NCI-H774 (cell line): ENCODE measurements at regions not wholly inside any gene's neighbourhood (a gene's known extent, or its start where the extent isn't known, plus 50 kb on each side); places are given as distances from the start of the nearest gene placed in this dataset.

Source experiments
- DNase-seq: peaks from one replicate; lab custom pipeline; 2025; lab: John Stamatoyannopoulos, UW

DNA sequence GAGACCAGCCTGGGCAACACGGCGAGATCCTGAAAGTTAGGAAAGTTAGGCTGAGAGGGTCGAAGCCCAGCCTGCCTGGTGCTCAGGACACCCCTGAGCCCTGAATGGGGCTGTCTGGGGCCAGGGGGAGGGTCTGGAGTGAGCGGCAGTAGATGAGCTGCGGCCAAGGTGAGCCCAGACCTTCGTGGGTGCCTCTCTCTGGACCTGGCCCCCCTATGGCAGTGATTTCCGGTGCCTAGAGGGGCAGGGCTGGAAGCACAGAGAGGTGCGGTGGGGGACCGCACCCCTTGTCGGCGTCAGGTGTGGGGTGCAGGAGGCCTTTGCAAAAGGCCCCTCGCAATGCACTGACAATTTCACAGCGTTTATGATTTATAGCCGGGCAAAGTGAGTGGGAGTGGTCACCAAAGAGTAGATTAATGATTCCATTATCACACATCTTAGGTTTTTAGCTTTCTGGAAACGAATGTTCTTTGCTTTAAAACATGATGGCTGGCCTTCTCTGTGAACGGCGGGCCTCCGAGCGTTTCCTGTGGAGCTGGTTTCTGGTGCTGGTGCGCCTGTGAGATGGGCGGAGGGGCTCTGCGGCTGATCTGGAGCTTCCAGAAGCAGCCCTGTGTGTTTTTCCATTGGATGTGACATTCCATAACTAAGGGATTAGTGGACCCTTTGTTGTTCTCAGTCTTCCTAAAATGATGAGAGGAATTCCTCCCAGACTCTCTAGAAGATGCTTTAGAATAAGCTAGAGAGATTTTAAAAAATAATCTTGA lies 171.0 kb upstream of the ZNF32 start:
- DNase-seq = no peak

DNA sequence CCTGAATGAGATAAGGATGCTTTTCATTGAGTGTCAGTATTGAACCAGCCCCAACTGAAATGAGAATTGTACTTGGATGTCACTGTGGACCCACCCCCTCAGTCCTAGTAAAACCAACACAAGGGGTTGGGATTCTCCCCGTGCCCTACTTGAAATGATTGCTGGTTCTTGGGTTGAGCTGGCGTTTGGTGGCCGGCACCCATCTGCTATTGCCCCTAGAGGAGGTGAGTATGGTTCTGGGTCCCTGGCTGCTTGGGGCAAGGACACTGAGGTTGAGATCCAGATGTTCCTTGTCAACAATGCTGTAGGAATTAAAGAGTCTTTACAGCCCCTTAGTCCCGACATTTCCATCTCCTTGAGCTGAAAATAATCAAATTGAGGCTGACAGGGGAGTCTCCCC lies 170.0 kb upstream of the ZNF32 start:
- no peak for DNase-seq

- no peak for DNase-seq
These were observed 168.7 kb upstream of the ZNF32 start for GRCh38 chr10:43817368-43817767.

- DNase-seq = no peak
These were observed 168.0 kb upstream of the ZNF32 start for GRCh38 chr10:43816351-43817321.

GRCh38 chr10:43815181-43815885 lies 166.7 kb upstream of the ZNF32 start:
- DNase-seq = no peak

- no peak for DNase-seq
These were observed 166.0 kb upstream of the ZNF32 start for GRCh38 chr10:43814663-43815062.

DNA sequence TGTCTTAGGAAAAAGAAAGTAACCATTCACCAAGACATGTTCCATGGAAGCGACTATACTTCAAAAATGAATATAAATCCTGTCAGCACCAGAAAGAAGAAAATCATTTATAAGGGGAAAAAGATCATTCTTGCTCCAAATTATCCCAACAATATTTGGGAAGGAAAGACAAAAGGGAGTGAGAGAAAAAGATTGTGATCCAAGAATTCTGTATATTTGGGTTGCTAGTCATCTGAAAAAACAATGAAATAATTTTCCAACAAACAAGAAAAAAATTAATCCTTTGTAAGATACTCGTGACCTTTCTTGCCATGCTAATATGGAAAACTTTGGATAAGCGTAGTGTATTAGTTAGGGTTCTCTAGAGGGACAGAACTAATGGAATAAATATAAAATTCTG lies 163.2 kb upstream of the ZNF32 start:
- no peak for DNase-seq

GRCh38 chr10:43809211-43809930 lies 160.7 kb upstream of the ZNF32 start:
- no peak for DNase-seq

GRCh38 chr10:43808136-43808535 lies 159.5 kb upstream of the ZNF32 start:
- DNase-seq = no peak

DNA sequence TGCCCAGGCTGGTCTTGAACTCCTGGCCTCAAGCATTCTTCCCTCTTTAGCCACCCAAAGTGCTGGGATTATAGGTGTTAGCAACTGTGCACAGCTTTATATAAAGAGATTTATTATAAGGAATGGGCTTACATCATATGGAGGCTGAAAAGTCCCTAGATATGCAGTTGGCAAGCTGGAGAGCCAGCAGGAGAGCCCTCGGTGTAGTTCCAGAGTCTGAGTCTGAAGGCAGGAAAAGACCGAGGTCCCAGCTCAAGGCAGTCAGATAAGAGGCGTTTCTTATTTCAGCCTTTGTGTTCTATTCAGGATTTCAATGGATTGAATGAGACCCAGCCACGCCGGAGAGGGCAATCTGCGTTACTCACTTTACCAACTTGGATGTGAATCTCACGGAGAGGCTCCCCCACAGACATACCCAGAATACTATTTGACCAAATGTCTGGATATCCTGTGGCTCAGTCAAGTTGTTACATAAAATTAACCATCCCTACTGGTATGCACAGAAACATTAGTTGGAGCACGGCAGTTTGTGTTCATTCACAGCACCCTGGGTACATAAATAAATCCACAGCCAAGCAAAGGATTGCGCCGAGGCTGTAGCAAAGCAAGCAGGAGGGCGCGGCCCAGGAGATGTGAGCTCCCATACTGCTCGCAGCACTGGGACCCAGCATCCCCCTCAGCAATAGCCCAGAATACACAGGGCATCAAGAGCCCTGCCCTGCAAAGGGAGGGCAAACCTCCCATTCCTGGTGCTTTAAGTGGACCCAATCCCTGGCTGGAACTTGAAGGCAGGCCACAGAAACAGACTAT lies 158.4 kb upstream of the ZNF32 start:
- DNase-seq = no peak

- DNase-seq = no peak
These were observed 155.1 kb upstream of the ZNF32 start for GRCh38 chr10:43803791-43804190.

GRCh38 chr10:43802988-43803696 lies 154.5 kb upstream of the ZNF32 start:
- DNase-seq = no peak

DNA sequence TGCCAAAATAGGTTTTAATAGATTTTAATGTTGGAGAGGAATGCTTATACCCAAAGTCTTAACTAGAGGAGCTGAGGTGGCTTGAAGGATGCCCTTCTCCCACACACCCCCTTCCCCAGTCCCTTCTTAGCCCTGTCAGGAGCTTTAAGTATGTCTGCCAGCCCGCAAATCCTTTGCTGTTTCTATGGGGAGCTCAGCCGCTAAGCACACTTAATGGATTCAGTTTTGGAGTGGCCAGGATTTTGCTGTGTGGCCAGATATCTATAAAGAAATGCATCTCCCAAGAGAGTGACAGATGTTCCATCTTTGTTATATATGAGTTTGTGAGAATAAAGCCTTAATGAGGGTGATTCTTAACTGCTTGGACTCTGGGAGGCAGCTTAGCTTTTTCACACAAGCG lies 152.9 kb upstream of the ZNF32 start:
- no peak for DNase-seq

DNA sequence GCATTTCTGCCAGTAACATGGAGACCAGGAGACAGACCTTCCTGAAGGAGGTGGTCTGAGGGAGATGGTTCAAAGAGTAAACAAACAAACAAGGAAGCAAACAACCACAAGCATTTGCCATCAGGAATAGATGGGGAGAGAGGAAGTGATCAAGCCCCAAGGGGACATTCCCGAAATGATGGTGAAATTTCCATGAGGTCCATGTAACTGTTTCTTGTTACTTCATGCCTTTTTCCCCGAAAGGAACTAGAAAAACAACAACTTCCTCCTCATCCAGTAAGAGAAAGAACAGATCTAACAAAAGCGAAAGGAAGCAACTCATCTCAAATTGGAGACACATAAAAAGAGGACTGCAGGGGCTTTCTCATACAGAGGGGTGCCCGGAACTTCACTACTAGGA lies 152.5 kb upstream of the ZNF32 start:
- no peak for DNase-seq

GRCh38 chr10:43796781-43797180 lies 148.1 kb upstream of the ZNF32 start:
- no peak for DNase-seq

GRCh38 chr10:43795639-43796038 lies 147.0 kb upstream of the ZNF32 start:
- DNase-seq = no peak

DNA sequence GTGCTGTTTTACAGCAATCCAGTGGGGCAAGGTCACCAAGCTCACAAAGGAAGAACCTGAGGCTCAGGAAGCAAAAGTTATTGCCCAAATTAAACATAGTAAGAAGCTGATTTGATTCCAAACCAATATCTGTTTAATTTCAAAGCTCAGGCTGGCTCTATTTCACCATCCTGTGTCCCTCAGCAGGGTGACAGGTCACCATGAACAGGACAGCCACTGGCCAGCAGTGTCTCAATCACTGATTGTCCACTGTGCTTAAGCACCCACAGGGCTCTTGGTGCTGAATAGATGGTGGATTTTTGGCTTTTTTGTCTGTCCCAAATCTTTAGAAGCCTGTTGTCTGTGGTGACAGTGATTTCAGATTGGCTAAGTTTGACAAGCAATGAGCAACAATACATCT lies 146.4 kb upstream of the ZNF32 start:
- no peak for DNase-seq

DNA sequence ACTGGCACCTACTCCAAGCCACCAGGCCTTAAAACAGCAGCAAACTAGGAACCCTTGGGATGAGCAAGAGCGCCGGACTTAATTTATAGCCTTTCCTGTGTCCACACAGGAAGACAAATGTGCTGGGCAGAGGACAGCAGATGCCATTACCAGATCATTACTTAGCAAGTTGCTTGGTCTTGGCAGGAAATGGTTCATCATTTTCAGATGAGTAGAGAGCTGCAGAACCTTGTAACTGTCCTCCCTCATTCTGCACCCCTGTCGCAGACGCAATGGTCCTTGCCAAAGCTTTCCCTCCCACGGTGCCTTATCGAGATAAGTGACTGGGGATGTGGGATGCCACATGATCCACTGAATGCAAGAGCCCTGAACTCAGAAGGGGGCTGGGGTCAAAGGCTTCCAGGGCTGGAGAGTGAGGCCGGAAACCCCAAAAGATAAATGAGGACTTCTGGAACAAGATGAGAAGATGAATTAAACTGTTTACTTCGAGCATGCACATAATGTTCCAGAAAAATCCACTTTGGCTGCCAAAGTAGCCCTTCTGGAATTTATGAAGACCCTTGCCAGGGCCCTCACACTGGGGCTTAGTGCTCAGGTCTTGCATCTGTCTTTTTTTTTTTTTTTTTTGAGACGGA lies 145.6 kb upstream of the ZNF32 start:
- DNase-seq = no peak

DNA sequence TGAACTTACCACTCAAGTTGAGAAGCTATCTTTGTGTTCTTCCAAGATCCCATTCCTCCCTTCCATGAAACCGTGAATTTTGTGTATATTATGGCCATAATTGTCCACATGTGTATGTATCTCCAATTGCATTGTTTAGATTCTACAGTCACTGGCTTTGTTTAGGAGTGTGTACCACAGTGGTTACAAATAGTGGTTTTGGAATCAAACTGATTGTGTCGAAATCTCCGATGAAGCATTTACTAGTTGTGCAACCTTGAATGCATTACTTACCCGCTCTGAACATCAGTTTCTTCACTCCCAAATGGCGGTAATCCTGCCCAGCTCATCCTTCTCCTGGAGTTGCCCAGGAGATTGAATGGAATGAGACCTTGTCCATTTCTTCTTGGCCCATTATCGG lies 145.0 kb upstream of the ZNF32 start:
- DNase-seq = no peak

GRCh38 chr10:43790147-43790546 lies 141.5 kb upstream of the ZNF32 start:
- no peak for DNase-seq
